GM18868 (cell line): ENCODE measurements at regions not wholly inside any gene's neighbourhood (a gene's known extent, or its start where the extent isn't known, plus 50 kb on each side); places are given as distances from the start of the nearest gene placed in this dataset.

ENCODE experiments used
- ATAC-seq: cut with Tn5 transposase; IDR thresholded peaks from one replicate; pipeline ENCODE4 v1.9.1; 2021; ENCODE audit warnings: mild to moderate bottlenecking, moderate library complexity; ENCODE audit not compliant: unreplicated experiment

- no peak for ATAC-seq
These were observed 140.1 kb upstream of the ASB18 start for GRCh38 chr2:236404346-236404745.

GRCh38 chr2:236405357-236405756 is 141.2 kb upstream of the ASB18 start:
- no peak for ATAC-seq

GRCh38 chr2:236408090-236408489 is 143.9 kb upstream of the ASB18 start:
- ATAC-seq = no peak

- ATAC-seq = no peak
These were observed 144.6 kb upstream of the ASB18 start for GRCh38 chr2:236408786-236409185.

GRCh38 chr2:236415684-236416444 is 151.7 kb upstream of the ASB18 start:
- ATAC-seq = no peak

- no peak for ATAC-seq
These were observed 152.5 kb upstream of the ACKR3 start for GRCh38 chr2:236417150-236417549.

- ATAC-seq = no peak
These were observed 139.0 kb upstream of the ACKR3 start for GRCh38 chr2:236430584-236430983.

- ATAC-seq = no peak
These were observed 135.0 kb upstream of the ACKR3 start for GRCh38 chr2:236434593-236434992.

- no peak for ATAC-seq
These were observed 129.3 kb upstream of the ACKR3 start for GRCh38 chr2:236440110-236440881.

GRCh38 chr2:236444187-236444586 is 125.4 kb upstream of the ACKR3 start:
- no peak for ATAC-seq

- no peak for ATAC-seq
These were observed 123.9 kb upstream of the ACKR3 start for GRCh38 chr2:236445678-236446077.

- ATAC-seq = no peak
These were observed 123.1 kb upstream of the ACKR3 start for GRCh38 chr2:236446521-236446920.

- ATAC-seq = no peak
These were observed 120.4 kb upstream of the ACKR3 start for GRCh38 chr2:236449167-236449761.

GRCh38 chr2:236452238-236452637 is 117.4 kb upstream of the ACKR3 start:
- no peak for ATAC-seq

GRCh38 chr2:236454076-236454475 is 115.5 kb upstream of the ACKR3 start:
- ATAC-seq = no peak

- no peak for ATAC-seq
These were observed 110.2 kb upstream of the ACKR3 start for GRCh38 chr2:236459393-236459792.

GRCh38 chr2:236464140-236464539 is 105.5 kb upstream of the ACKR3 start:
- no peak for ATAC-seq

GRCh38 chr2:236472720-236473495 is 96.7 kb upstream of the ACKR3 start:
- no peak for ATAC-seq

- no peak for ATAC-seq
These were observed 95.9 kb upstream of the ACKR3 start for GRCh38 chr2:236473691-236474090.

- no peak for ATAC-seq
These were observed 89.8 kb upstream of the ACKR3 start for GRCh38 chr2:236479814-236480213.

- ATAC-seq = no peak
These were observed 86.5 kb upstream of the ACKR3 start for GRCh38 chr2:236483102-236483501.
